ENCODE measurements at regions not wholly inside any gene's neighbourhood (a gene's known extent, or its start where the extent isn't known, plus 50 kb on each side); places are given as distances from the start of the nearest gene placed in this dataset.

- H3F3A ChIP-seq (ENCODE audit: control insufficient read depth, insufficient read depth) = no peaks in the 10 kb centered on the region
- H3K4me1 ChIP-seq (ENCODE audit: control insufficient read depth, low read length) = no peaks in the 10 kb centered on the region
- TF ChIP-seq, protein P1, sequence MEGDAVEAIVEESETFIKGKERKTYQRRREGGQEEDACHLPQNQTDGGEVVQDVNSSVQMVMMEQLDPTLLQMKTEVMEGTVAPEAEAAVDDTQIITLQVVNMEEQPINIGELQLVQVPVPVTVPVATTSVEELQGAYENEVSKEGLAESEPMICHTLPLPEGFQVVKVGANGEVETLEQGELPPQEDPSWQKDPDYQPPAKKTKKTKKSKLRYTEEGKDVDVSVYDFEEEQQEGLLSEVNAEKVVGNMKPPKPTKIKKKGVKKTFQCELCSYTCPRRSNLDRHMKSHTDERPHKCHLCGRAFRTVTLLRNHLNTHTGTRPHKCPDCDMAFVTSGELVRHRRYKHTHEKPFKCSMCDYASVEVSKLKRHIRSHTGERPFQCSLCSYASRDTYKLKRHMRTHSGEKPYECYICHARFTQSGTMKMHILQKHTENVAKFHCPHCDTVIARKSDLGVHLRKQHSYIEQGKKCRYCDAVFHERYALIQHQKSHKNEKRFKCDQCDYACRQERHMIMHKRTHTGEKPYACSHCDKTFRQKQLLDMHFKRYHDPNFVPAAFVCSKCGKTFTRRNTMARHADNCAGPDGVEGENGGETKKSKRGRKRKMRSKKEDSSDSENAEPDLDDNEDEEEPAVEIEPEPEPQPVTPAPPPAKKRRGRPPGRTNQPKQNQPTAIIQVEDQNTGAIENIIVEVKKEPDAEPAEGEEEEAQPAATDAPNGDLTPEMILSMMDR (IDR thresholded peaks at IDR 0.05; ENCODE audit: low read depth, low read length, poor library complexity, severe bottlenecking) = no peak
- no peak for TF ChIP-seq EZH2phosphoT487 (IDR thresholded peaks at IDR 0.05; ENCODE audit: borderline replicate concordance, low read length)
- H3K9me3 ChIP-seq (ENCODE audit: control insufficient read depth, insufficient read depth, low read length) = no peaks in the 10 kb centered on the region
- H3K27ac ChIP-seq (ENCODE audit: low read depth, low read length) = no peak overlapping the region
- H3K27me3 ChIP-seq (ENCODE audit: control insufficient read depth, low read length) = no peaks in the 10 kb centered on the region
- no peaks in the 10 kb centered on the region for H3K9me2 ChIP-seq (replicated peaks; ENCODE audit: control insufficient read depth, low read length)
- H3K4me3 ChIP-seq (ENCODE audit: low read length) = no peak overlapping the region
- no peaks in the 10 kb centered on the region for H4K20me1 ChIP-seq (ENCODE audit: control insufficient read depth, insufficient read depth, low read depth, low read length)
- H3K4me2 ChIP-seq (ENCODE audit: low read length) = no peak overlapping the region
- no peaks in the 10 kb centered on the region for H3K36me3 ChIP-seq (ENCODE audit: control insufficient read depth, low read length)
- H3K79me2 ChIP-seq (ENCODE audit: control insufficient read depth, low read length) = no peaks in the 10 kb centered on the region
Measured at GRCh38 chr14:53378142-53378541, 225.0 kb upstream of the DDHD1 start.

DNA sequence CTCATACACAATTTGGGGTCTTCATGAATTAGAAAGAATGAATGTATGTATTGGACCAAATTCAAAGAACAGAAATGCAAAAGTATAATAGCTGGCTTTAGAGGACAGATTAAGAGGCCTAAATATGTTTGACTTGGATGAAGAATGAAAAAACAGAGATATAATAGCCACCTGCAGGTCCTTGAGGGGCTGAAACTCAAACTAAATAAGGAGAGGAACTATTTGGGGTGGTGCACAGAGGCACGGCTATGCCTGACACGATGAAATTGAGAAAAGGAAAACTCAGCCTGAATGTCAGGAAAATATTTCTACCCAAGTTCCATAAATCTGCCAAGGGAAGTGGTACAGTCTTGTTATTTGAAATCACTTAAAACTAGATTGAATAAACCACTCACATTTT, 222.9 kb upstream of the DDHD1 start:
- no peak overlapping the region for H3K27ac ChIP-seq (ENCODE audit: low read depth, low read length)
- H3F3A ChIP-seq (ENCODE audit: control insufficient read depth, insufficient read depth) = no peaks in the 10 kb centered on the region
- H3K9me2 ChIP-seq (replicated peaks; ENCODE audit: control insufficient read depth, low read length) = no peaks in the 10 kb centered on the region
- H3K4me2 ChIP-seq (ENCODE audit: low read length) = no peak overlapping the region
- H3K9me3 ChIP-seq (ENCODE audit: control insufficient read depth, insufficient read depth, low read length) = no peaks in the 10 kb centered on the region
- H3K27me3 ChIP-seq (ENCODE audit: control insufficient read depth, low read length) = no peaks in the 10 kb centered on the region
- TF ChIP-seq EZH2phosphoT487 (IDR thresholded peaks at IDR 0.05; ENCODE audit: borderline replicate concordance, low read length) = no peak
- TF ChIP-seq, protein P1 (IDR thresholded peaks at IDR 0.05; ENCODE audit: low read depth, low read length, poor library complexity, severe bottlenecking) = no peak
- no peaks in the 10 kb centered on the region for H3K4me1 ChIP-seq (ENCODE audit: control insufficient read depth, low read length)
- no peaks in the 10 kb centered on the region for H3K36me3 ChIP-seq (ENCODE audit: control insufficient read depth, low read length)
- H4K20me1 ChIP-seq (ENCODE audit: control insufficient read depth, insufficient read depth, low read depth, low read length) = no peaks in the 10 kb centered on the region
- no peaks in the 10 kb centered on the region for H3K79me2 ChIP-seq (ENCODE audit: control insufficient read depth, low read length)
- H3K4me3 ChIP-seq (ENCODE audit: low read length) = no peak overlapping the region

GRCh38 chr14:53375599-53375998, 222.5 kb upstream of the DDHD1 start:
- Histone ChIP-seq H3K9me3 (ENCODE audit: control insufficient read depth, insufficient read depth, low read length) (no peaks in the 10 kb centered on the region), H3K4me2 (ENCODE audit: low read length) (no peak overlapping the region), H3K27ac (ENCODE audit: low read depth, low read length) (no peak overlapping the region), H3K79me2 (ENCODE audit: control insufficient read depth, low read length) (no peaks in the 10 kb centered on the region), H3K4me3 (ENCODE audit: low read length) (no peak overlapping the region), H3K4me1 (ENCODE audit: control insufficient read depth, low read length) (no peaks in the 10 kb centered on the region), H3K27me3 (ENCODE audit: control insufficient read depth, low read length) (no peaks in the 10 kb centered on the region), H3K36me3 (ENCODE audit: control insufficient read depth, low read length) (no peaks in the 10 kb centered on the region), H3K9me2 (replicated peaks; ENCODE audit: control insufficient read depth, low read length) (no peaks in the 10 kb centered on the region), H3F3A (ENCODE audit: control insufficient read depth, insufficient read depth) (no peaks in the 10 kb centered on the region), H4K20me1 (ENCODE audit: control insufficient read depth, insufficient read depth, low read depth, low read length) (no peaks in the 10 kb centered on the region)
- TF ChIP-seq, protein P1 (IDR thresholded peaks at IDR 0.05; ENCODE audit: low read depth, low read length, poor library complexity, severe bottlenecking) = no peak
- no peak for TF ChIP-seq EZH2phosphoT487 (IDR thresholded peaks at IDR 0.05; ENCODE audit: borderline replicate concordance, low read length)

All from DOHH2 (cell line).